ENCODE measurements at regions not wholly inside any gene's neighbourhood (a gene's known extent, or its start where the extent isn't known, plus 50 kb on each side); places are given as distances from the start of the nearest gene placed in this dataset.
"Not testable (repeated sequence)": the region's sequence is repeated elsewhere in the genome, so short reads cannot be mapped to it uniquely, and the experiment has no call there.

DNA sequence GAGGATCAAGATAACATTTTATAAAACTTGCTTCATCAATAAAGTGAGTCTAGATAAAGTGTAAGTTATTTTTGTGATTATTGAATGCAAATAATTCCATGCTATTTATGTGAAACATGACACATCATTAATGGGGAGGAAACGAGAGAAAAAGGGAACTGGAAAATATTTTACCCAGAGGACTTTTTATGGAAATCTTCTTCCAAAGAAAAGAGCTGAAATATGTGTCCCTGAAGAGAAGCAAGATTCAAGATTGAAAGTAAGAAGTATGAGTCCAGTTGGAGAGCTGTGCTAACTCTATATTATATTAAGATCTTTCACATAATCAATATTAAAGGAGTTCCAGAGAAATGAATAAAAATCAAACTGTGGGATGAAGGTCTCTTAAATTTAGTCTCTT is 1361.8 kb downstream of the GATA3 start:
- no peak overlapping the region for H3K27ac Mint-ChIP-seq (ENCODE audit: low read depth)
- ATAC-seq (replicated peaks; ENCODE audit: extremely low read depth, poor library complexity, severe bottlenecking) (no peak), DNase-seq (ENCODE audit: low spot score in 2 of 2) (no peak)
- H3K36me3 Mint-ChIP-seq (ENCODE audit: insufficient read depth), result no peaks in the 10 kb centered on the region
- H3K4me1 Mint-ChIP-seq, result no peaks in the 10 kb centered on the region
- no peak overlapping the region for H3K4me3 Mint-ChIP-seq
- H3K9me3 Mint-ChIP-seq, result peaks cover 8% of the 10 kb centered on the region
- no peaks in the 10 kb centered on the region for H3K27me3 Mint-ChIP-seq

DNA sequence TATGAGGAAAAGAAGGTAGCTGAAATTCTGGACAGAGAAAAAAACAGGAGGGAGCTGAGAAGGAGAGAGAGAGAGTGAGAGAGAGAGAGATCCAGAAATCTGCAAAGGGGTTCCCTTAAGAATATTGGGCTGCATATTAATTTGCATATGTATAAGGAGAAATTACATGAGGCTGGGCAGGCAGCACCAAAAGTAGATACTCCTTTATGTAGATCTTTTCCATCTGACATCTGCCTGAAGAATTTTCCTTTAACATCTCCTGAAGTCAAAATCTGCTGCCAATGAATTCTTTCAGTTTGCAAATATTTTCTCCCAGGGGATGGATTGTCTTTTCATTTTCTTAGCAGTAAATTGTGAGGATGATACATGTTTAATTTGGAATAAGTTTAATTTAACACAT is 1365.3 kb downstream of the GATA3 start:
- Mint-ChIP-seq H3K4me3 (no peak overlapping the region), H3K4me1 (no peaks in the 10 kb centered on the region), H3K36me3 (ENCODE audit: insufficient read depth) (no peaks in the 10 kb centered on the region), H3K27ac (ENCODE audit: low read depth) (no peak overlapping the region), H3K27me3 (no peaks in the 10 kb centered on the region), H3K9me3 (peaks cover 8% of the 10 kb centered on the region)
- ATAC-seq (replicated peaks; ENCODE audit: extremely low read depth, poor library complexity, severe bottlenecking) (no peak), DNase-seq (ENCODE audit: low spot score in 2 of 2) (no peak)

DNA sequence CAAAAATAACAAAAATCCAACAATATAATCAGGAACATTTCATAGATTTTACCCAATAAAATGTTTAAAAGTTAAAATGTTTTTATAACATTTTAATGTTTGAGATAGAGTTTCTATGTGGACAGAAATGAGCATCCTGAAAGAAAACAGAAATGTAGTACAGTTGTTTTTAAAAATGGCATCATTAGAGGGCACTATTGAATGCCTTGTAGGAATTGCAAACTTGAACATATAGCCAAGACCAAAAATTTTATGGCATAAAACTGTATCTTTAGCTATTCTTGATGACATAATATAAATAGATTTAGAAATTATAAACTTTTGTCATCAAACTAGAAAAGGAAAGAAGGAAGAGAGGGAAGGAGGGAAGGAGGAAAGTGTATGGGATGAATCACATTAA is 1372.7 kb downstream of the GATA3 start:
- Mint-ChIP-seq H3K27ac (ENCODE audit: low read depth) (no peak overlapping the region), H3K4me1 (no peaks in the 10 kb centered on the region), H3K36me3 (ENCODE audit: insufficient read depth) (no peaks in the 10 kb centered on the region), H3K4me3 (no peak overlapping the region), H3K27me3 (no peaks in the 10 kb centered on the region), H3K9me3 (peaks cover 11% of the 10 kb centered on the region)
- ATAC-seq (replicated peaks; ENCODE audit: extremely low read depth, poor library complexity, severe bottlenecking) (no peak), DNase-seq (ENCODE audit: low spot score in 2 of 2) (no peak)

DNA sequence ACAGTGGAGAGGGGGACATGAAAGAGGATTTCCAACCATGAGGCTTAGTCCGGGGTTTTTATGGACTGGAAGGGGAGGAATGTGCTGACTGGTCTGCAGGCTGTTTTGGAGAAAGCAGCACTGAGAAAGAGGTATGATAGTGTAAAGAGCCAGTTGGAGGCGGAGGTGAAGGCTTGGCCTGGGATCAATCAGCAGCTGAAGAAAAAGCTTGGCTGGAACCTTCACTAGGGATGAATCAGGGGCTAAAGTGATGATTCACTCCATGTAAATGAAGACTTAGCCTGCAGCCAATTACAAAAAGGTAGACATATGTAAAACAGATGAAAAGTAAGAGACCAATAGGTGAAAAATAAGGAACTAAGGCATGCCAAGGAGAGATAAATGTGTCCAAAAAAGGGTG is 1382.6 kb downstream of the GATA3 start:
- DNase-seq (ENCODE audit: low spot score in 2 of 2), result no peak
- Mint-ChIP-seq H3K27ac (ENCODE audit: low read depth) (no peak overlapping the region), H3K27me3 (no peaks in the 10 kb centered on the region), H3K36me3 (ENCODE audit: insufficient read depth) (no peaks in the 10 kb centered on the region), H3K9me3 (no peaks in the 10 kb centered on the region), H3K4me3 (no peak overlapping the region), H3K4me1 (no peaks in the 10 kb centered on the region)
- no peak for ATAC-seq (replicated peaks; ENCODE audit: extremely low read depth, poor library complexity, severe bottlenecking)

DNA sequence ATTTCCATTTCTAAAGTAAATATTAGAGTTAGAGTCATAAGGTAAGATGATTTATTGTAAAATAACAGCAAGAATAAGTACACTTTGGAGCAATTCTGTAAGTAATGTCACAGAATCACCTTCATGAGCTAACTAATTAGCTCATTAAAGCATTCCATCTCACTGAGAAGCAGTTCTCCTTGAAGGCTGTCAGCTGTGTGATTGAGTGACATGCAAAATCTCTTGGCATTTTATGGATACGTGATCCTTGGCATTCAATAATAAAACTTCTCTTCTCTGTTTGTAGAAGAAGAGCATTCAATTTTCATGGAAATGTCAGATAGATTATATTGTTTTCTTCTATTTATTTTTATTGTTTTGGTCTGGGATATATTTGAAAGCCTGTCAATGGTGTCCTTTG is 1389.3 kb downstream of the GATA3 start:
- ATAC-seq (replicated peaks; ENCODE audit: extremely low read depth, poor library complexity, severe bottlenecking), result no peak
- no peaks in the 10 kb centered on the region for H3K27me3 Mint-ChIP-seq
- no peak overlapping the region for H3K27ac Mint-ChIP-seq (ENCODE audit: low read depth)

DNA sequence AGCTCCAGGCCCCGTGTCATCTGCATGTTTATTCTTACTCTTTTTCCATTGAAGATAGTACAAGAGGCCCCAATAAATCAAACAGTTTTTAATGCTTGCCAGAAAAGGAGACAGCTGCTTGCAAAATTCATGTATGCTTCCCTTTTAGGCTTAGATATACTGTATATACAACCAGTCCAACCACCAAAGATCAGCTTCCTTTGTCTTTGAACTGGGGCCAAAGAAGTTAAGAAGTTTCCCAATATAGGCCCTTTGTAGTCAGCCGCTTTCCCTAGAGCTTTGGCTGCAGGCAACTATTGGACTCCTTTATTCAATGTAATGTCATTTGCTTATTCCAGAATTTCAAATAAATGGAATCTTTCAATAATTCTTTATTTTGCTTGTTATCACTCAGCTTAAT is 1395.0 kb downstream of the GATA3 start:
- DNase-seq (ENCODE audit: low spot score in 2 of 2) (no peak), ATAC-seq (replicated peaks; ENCODE audit: extremely low read depth, poor library complexity, severe bottlenecking) (no peak)
- H3K27ac Mint-ChIP-seq (ENCODE audit: low read depth), result no peak overlapping the region
- no peaks in the 10 kb centered on the region for H3K36me3 Mint-ChIP-seq (ENCODE audit: insufficient read depth)
- no peaks in the 10 kb centered on the region for H3K27me3 Mint-ChIP-seq
- H3K4me1 Mint-ChIP-seq, result no peaks in the 10 kb centered on the region
- no peak overlapping the region for H3K4me3 Mint-ChIP-seq
- H3K9me3 Mint-ChIP-seq, result peaks cover 6% of the 10 kb centered on the region

More for the DNA sequence above, 1389.3 kb downstream of the GATA3 start:
- DNase-seq (ENCODE audit: low spot score in 2 of 2), result no peak
- no peaks in the 10 kb centered on the region for H3K36me3 Mint-ChIP-seq (ENCODE audit: insufficient read depth)
- H3K4me1 Mint-ChIP-seq, result no peaks in the 10 kb centered on the region
- H3K9me3 Mint-ChIP-seq, result no peaks in the 10 kb centered on the region
- no peak overlapping the region for H3K4me3 Mint-ChIP-seq

DNA sequence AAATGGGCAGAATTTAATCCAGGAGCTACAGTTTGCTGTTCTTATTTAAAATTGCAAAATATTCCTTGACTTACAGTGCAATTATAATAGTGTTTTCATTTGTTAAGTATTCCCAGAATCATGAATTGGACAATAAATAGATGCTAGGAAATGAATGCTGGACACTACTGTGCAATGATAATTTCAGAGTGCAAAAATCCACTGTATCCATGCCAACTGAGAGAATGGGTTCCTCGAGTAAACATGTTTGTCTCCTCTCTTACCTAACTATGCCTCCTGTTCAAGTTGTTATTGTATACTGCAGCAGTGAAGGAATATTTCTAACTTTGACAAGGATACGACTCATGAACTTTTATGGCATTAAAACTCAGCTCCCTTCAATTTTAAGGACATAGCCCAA is 1396.3 kb downstream of the GATA3 start:
- Mint-ChIP-seq H3K27me3 (no peaks in the 10 kb centered on the region), H3K4me3 (no peak overlapping the region), H3K27ac (ENCODE audit: low read depth) (no peak overlapping the region), H3K4me1 (no peaks in the 10 kb centered on the region), H3K9me3 (peaks cover 6% of the 10 kb centered on the region), H3K36me3 (ENCODE audit: insufficient read depth) (no peaks in the 10 kb centered on the region)
- no peak for DNase-seq (ENCODE audit: low spot score in 2 of 2)
- ATAC-seq (replicated peaks; ENCODE audit: extremely low read depth, poor library complexity, severe bottlenecking), result no peak

DNA sequence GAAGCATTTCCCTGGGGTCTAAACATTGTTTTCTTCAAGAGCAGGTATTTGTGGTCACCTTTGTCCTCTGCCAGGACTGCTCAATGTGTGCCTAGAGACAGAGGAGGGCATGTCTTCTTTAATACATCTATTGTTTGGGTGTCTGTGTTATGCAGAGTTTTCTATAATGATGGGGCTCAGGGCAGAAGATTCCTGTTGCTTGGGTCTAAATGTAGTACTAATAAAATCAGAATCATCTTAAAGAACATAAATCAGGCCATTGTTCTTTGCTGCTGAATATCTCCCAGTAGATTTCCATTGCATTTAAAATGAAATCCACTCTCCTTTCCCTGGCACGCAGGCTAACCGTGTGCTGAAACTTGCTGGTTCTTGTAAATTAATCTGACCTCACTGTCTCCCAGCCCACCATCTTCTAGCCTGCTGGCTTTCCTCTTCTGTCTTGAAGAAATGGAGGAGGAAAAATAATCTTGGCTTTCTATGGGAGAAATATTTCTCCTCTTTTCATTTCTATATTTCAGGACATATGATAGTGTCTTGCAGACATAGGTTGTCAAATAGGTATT is 1396.8 kb downstream of the GATA3 start:
- Mint-ChIP-seq H3K9me3 (peaks cover 6% of the 10 kb centered on the region), H3K4me1 (no peaks in the 10 kb centered on the region), H3K27ac (ENCODE audit: low read depth) (no peak overlapping the region), H3K4me3 (no peak overlapping the region), H3K36me3 (ENCODE audit: insufficient read depth) (no peaks in the 10 kb centered on the region), H3K27me3 (no peaks in the 10 kb centered on the region)
- DNase-seq (ENCODE audit: low spot score in 2 of 2) (no peak), ATAC-seq (replicated peaks; ENCODE audit: extremely low read depth, poor library complexity, severe bottlenecking) (no peak)

DNA sequence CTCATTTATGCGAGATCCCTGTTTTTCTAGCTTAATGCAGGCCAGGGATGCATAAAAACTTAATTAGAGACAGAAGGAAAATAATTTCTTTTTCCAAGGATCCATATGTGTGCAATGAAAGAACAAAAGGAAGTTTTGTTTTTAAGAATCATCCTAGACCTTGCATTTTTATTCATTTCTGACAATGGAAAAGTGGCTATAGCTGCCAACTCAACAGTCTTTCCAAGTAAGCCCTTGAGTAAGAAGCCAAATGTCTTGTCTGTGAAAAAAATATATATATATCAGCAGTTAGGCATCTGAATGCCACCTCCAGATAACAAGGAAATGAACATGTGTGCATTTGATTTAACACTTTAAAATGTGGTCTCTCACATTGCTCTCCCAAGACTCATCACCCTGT is 1397.6 kb downstream of the GATA3 start:
- no peak overlapping the region for H3K27ac Mint-ChIP-seq (ENCODE audit: low read depth)
- no peak overlapping the region for H3K4me3 Mint-ChIP-seq
- H3K4me1 Mint-ChIP-seq, result no peaks in the 10 kb centered on the region
- ATAC-seq (replicated peaks; ENCODE audit: extremely low read depth, poor library complexity, severe bottlenecking), result no peak
- peaks cover 6% of the 10 kb centered on the region for H3K9me3 Mint-ChIP-seq
- no peaks in the 10 kb centered on the region for H3K36me3 Mint-ChIP-seq (ENCODE audit: insufficient read depth)
- H3K27me3 Mint-ChIP-seq, result no peaks in the 10 kb centered on the region
- no peak for DNase-seq (ENCODE audit: low spot score in 2 of 2)

DNA sequence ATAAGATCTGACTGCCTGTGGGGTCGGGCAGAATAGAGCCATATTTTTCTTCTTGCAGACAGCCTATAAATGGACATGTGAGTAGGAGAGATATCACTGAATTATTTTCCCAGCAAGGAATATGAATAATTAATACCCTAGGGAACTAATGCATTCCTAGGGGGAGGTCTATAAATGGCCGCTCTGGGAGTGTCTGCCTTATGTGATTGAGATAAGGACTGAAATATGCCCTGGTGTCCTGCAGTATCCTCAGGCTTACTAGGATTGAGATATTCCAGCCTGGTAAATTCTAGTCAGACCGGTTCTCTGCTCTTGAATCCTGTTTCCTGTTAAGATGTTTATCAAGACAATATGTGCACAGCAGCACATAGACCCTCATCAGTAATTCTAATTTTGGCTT is 1399.4 kb downstream of the GATA3 start:
- H3K4me3 Mint-ChIP-seq; H3K27me3 Mint-ChIP-seq; ATAC-seq (replicated peaks; ENCODE audit: extremely low read depth, poor library complexity, severe bottlenecking): not testable (repeated sequence)

DNA sequence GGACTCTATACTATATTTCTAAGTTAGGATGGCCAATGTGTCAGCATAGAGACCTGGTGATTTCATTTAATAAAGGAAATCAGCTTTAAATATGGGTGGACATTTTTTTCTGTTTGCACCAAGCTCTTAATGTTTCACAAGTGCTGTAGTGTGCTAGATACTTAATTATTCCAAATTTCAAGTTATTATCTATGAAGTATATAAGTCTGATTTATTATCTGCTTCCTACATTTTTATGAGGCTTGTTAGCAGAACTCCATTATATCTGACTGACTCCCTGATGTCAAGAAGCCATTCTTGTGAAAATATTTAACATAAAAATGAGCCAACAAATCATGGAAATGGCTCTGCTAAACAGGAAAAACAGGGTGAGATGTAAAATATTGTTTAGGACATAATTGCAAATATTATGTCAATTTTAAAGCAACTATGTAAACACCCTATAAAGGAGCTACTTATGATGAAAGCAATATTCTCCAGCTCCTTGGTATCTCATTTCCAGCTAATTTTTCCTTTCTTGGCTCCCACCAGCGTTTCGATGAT is 1415.2 kb downstream of the GATA3 start:
- H3K36me3 Mint-ChIP-seq (ENCODE audit: insufficient read depth), result no peaks in the 10 kb centered on the region
- peaks cover 6% of the 10 kb centered on the region for H3K9me3 Mint-ChIP-seq
- H3K4me1 Mint-ChIP-seq, result no peaks in the 10 kb centered on the region
- ATAC-seq (replicated peaks; ENCODE audit: extremely low read depth, poor library complexity, severe bottlenecking) (no peak), DNase-seq (ENCODE audit: low spot score in 2 of 2) (no peak)
- no peaks in the 10 kb centered on the region for H3K27me3 Mint-ChIP-seq
- H3K27ac Mint-ChIP-seq (ENCODE audit: low read depth), result no peak overlapping the region
- H3K4me3 Mint-ChIP-seq, result no peak overlapping the region

More for the DNA sequence above, 1399.4 kb downstream of the GATA3 start:
- not testable (repeated sequence) for H3K9me3 Mint-ChIP-seq; H3K27ac Mint-ChIP-seq (ENCODE audit: low read depth); H3K36me3 Mint-ChIP-seq (ENCODE audit: insufficient read depth); DNase-seq (ENCODE audit: low spot score in 2 of 2); H3K4me1 Mint-ChIP-seq

DNA sequence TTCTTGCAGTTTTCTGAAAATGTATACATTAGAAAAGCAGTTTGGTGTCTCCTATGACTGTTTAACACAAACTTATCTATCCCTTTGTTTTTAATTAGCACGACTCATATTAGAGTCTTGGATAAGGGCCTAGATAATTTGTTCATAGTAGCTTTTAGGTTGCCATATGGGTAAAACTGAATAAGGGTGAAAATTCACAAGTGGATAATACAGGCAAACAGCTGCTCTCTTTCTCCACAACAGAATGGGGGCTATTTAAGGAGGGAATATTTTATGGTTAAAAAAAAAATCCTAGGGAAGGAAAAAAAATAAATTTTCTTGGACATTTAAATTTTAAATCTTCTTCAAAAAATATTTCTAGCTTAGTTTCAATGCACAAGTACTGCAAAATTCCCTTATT is 1416.1 kb downstream of the GATA3 start:
- Mint-ChIP-seq H3K27me3 (no peaks in the 10 kb centered on the region), H3K27ac (ENCODE audit: low read depth) (no peak overlapping the region), H3K9me3 (peaks cover 6% of the 10 kb centered on the region), H3K4me1 (no peaks in the 10 kb centered on the region), H3K36me3 (ENCODE audit: insufficient read depth) (no peaks in the 10 kb centered on the region), H3K4me3 (no peak overlapping the region)
- DNase-seq (ENCODE audit: low spot score in 2 of 2), result no peak
- no peak for ATAC-seq (replicated peaks; ENCODE audit: extremely low read depth, poor library complexity, severe bottlenecking)

DNA sequence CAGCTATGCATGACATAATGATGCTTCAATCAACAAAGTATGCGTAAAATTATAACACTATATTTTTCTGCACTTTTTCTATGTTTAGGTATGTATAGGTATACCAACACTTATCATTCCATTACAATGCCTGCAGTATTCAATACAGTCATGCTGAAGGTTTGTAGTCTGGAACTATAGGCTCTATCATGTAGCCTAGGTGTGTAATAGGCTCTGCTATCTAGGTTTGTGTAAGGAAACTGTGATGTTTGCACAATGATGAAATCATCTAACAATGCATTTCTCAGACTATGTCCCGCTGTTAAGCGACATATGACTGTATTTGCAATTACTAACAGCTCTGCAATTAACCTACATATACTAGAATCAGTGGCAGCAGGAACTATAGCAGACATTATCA is 1447.5 kb downstream of the GATA3 start:
- DNase-seq (ENCODE audit: low spot score in 2 of 2), result no peak
- Mint-ChIP-seq H3K4me1 (no peaks in the 10 kb centered on the region), H3K27ac (ENCODE audit: low read depth) (no peak overlapping the region), H3K27me3 (no peaks in the 10 kb centered on the region), H3K9me3 (peaks cover 10% of the 10 kb centered on the region), H3K4me3 (no peak overlapping the region), H3K36me3 (ENCODE audit: insufficient read depth) (peaks cover 1% of the 10 kb centered on the region)
- ATAC-seq (replicated peaks; ENCODE audit: extremely low read depth, poor library complexity, severe bottlenecking), result no peak

DNA sequence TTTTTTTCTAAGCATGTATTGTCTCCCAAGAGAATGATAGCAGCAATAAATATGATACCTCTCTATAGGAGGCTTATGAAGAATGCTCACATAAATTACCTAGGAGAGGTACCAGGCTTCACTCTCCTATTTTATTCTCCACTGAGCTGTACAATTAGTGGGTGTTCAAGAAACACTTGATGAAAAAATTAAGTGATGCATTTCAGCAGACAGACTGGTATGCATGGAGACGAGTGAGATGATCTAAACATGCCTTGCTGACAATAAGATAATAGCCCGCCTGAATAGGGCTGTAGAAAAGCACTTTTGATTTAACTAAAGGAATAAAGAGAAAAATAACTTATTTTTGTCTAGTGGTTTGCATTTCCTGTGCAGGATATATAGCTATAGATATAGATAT is 1449.7 kb downstream of the GATA3 start:
- DNase-seq (ENCODE audit: low spot score in 2 of 2), result no peak
- H3K36me3 Mint-ChIP-seq (ENCODE audit: insufficient read depth), result peaks cover 1% of the 10 kb centered on the region
- no peak overlapping the region for H3K27ac Mint-ChIP-seq (ENCODE audit: low read depth)
- peaks cover 10% of the 10 kb centered on the region for H3K9me3 Mint-ChIP-seq
- no peak for ATAC-seq (replicated peaks; ENCODE audit: extremely low read depth, poor library complexity, severe bottlenecking)
- no peak overlapping the region for H3K4me3 Mint-ChIP-seq
- no peaks in the 10 kb centered on the region for H3K27me3 Mint-ChIP-seq
- H3K4me1 Mint-ChIP-seq, result no peaks in the 10 kb centered on the region
